GM19238 (cell line): ENCODE measurements at regions not wholly inside any gene's neighbourhood (a gene's known extent, or its start where the extent isn't known, plus 50 kb on each side); places are given as distances from the start of the nearest gene placed in this dataset.
"Not testable (repeated sequence)": the region's sequence is repeated elsewhere in the genome, so short reads cannot be mapped to it uniquely, and the experiment has no call there.

Experiments used
- DNase-seq: peaks from one replicate; pipeline ENCODE4 v3.0.0; 2011; ENCODE audit warnings: low spot score; ENCODE audit not compliant: insufficient read length

GRCh38 chr5:89173528-89173927 lies 290.5 kb upstream of the MEF2C start:
- no peak for DNase-seq

GRCh38 chr5:89168766-89169165 lies 285.8 kb upstream of the MEF2C start:
- DNase-seq: peak; percentile 13

- not testable (repeated sequence) for DNase-seq
Observed at GRCh38 chr5:89164703-89165102, 281.7 kb upstream of the MEF2C start.

GRCh38 chr5:89156226-89156625 lies 273.2 kb upstream of the MEF2C start:
- no peak for DNase-seq

- no peak for DNase-seq
Observed at GRCh38 chr5:89147031-89147430, 264.0 kb upstream of the MEF2C start.

GRCh38 chr5:89137148-89137547 lies 254.2 kb upstream of the MEF2C start:
- DNase-seq: no peak

- DNase-seq: no peak
Observed at GRCh38 chr5:89133975-89134374, 251.0 kb upstream of the MEF2C start.

- no peak for DNase-seq
Observed at GRCh38 chr5:89133129-89133528, 250.1 kb upstream of the MEF2C start.

- no peak for DNase-seq
Observed at GRCh38 chr5:89130851-89131250, 247.9 kb upstream of the MEF2C start.

- no peak for DNase-seq
Observed at GRCh38 chr5:89129941-89130340, 247.0 kb upstream of the MEF2C start.

- no peak for DNase-seq
Observed at GRCh38 chr5:89128906-89129625, 246.1 kb upstream of the MEF2C start.

- DNase-seq: no peak
Observed at GRCh38 chr5:89128092-89128491, 245.1 kb upstream of the MEF2C start.

GRCh38 chr5:89127191-89127590 lies 244.2 kb upstream of the MEF2C start:
- DNase-seq: no peak

- no peak for DNase-seq
Observed at GRCh38 chr5:89125372-89125771, 242.4 kb upstream of the MEF2C start.

- no peak for DNase-seq
Observed at GRCh38 chr5:89123581-89123980, 240.6 kb upstream of the MEF2C start.

GRCh38 chr5:89120719-89121118 lies 237.7 kb upstream of the MEF2C start:
- no peak for DNase-seq

- DNase-seq: peak; percentile 14
Observed at GRCh38 chr5:89117124-89117644, 234.2 kb upstream of the MEF2C start.

- DNase-seq: no peak
Observed at GRCh38 chr5:89110916-89111646, 228.1 kb upstream of the MEF2C start.

GRCh38 chr5:89106480-89106879 lies 223.5 kb upstream of the MEF2C start:
- no peak for DNase-seq

GRCh38 chr5:89105836-89106235 lies 222.9 kb upstream of the MEF2C start:
- DNase-seq: no peak

- DNase-seq: no peak
Observed at GRCh38 chr5:89105171-89105695, 222.2 kb upstream of the MEF2C start.

- DNase-seq: no peak
Observed at GRCh38 chr5:89098199-89098756, 215.3 kb upstream of the MEF2C start.
